Calu3 (cell line): ENCODE measurements at regions not wholly inside any gene's neighbourhood (a gene's known extent, or its start where the extent isn't known, plus 50 kb on each side); places are given as distances from the start of the nearest gene placed in this dataset.

Source experiments
- BruUV-seq: library from RNA; stranded (reverse); fragments of 400-500 nt; replicated peaks from 2 replicates; lab custom pipeline; 2021; lab: Mats Ljungman, UMichigan
- CTCF ChIA-PET: fragments of 300-600 bp; sonication (Branson Sonifier 250); formaldehyde crosslinking; loops from one replicate; lab custom pipeline; 2022; ENCODE audit warnings: antibody characterized with exemption; lab: Charles Lee
- DNase-seq: peaks from one replicate; pipeline ENCODE4 v3.0.0; 2022
- H3K27ac Mint-ChIP-seq: one replicate; pipeline ENCODE4 v1.8.0; 2022; ENCODE audit warnings: mixed read lengths; ENCODE audit not compliant: unreplicated experiment
- H3K27me3 Mint-ChIP-seq: one replicate; pipeline ENCODE4 v1.8.0; 2022; ENCODE audit warnings: mixed read lengths; ENCODE audit not compliant: unreplicated experiment
- H3K36me3 Mint-ChIP-seq: one replicate; pipeline ENCODE4 v1.8.0; 2022; ENCODE audit warnings: mild to moderate bottlenecking, moderate library complexity, mixed read lengths; ENCODE audit not compliant: insufficient read depth, unreplicated experiment
- H3K4me1 Mint-ChIP-seq: one replicate; pipeline ENCODE4 v1.8.0; 2022; ENCODE audit warnings: mild to moderate bottlenecking, low read depth, mixed read lengths; ENCODE audit not compliant: unreplicated experiment
- H3K4me3 Mint-ChIP-seq: one replicate; pipeline ENCODE4 v1.8.0; 2022; ENCODE audit warnings: mild to moderate bottlenecking, low read depth, moderate library complexity, mixed read lengths; ENCODE audit not compliant: unreplicated experiment
- H3K9me3 Mint-ChIP-seq: one replicate; pipeline ENCODE4 v1.8.0; 2022; ENCODE audit warnings: low read depth, mixed read lengths; ENCODE audit not compliant: unreplicated experiment
- intact Hi-C: fragments of 100-400 bp; cut with micrococcal nuclease; formaldehyde crosslinking; loops from one replicate; pipeline ENCODE4 v1.10.0; 2022; ENCODE audit not compliant: unreplicated experiment
- TF ChIP-seq, protein P1 (sequence below): fragments of 200-600 bp; IDR thresholded peaks from one replicate; pipeline ENCODE4 v1.8.0; 2022; ENCODE audit warnings: antibody characterized with exemption; ENCODE audit not compliant: unreplicated experiment

GRCh38 chr1:199064971-199065370 is 426.1 kb downstream of the PTPRC start:
- intact Hi-C loops, result no loop called here
- CTCF ChIA-PET, result no interaction called here
- TF ChIP-seq, protein P1, sequence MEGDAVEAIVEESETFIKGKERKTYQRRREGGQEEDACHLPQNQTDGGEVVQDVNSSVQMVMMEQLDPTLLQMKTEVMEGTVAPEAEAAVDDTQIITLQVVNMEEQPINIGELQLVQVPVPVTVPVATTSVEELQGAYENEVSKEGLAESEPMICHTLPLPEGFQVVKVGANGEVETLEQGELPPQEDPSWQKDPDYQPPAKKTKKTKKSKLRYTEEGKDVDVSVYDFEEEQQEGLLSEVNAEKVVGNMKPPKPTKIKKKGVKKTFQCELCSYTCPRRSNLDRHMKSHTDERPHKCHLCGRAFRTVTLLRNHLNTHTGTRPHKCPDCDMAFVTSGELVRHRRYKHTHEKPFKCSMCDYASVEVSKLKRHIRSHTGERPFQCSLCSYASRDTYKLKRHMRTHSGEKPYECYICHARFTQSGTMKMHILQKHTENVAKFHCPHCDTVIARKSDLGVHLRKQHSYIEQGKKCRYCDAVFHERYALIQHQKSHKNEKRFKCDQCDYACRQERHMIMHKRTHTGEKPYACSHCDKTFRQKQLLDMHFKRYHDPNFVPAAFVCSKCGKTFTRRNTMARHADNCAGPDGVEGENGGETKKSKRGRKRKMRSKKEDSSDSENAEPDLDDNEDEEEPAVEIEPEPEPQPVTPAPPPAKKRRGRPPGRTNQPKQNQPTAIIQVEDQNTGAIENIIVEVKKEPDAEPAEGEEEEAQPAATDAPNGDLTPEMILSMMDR, result no peak

DNA sequence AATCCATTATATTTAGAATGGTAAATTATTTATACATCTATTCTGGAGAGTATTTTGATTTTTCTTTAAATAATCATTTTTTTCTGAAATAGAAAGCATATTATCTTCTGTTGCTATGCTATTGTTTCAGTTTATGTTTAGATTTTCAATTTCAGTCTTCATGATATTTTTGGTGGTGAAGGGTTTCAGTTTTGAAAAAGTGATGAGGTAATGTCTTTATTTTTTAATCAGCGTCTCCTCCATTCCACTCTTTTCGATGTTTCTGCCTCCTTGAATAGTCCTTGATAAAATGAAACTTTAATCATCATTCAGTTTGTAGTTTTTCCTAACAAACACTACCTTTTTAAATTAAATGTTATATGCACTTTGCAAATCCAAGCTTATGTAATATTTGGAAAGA is 428.6 kb downstream of the PTPRC start:
- TF ChIP-seq, protein P1, result no peak
- intact Hi-C loops, result no loop called here
- no peaks in the 10 kb centered on the region for H3K9me3 Mint-ChIP-seq
- H3K4me3 Mint-ChIP-seq, result no peak overlapping the region
- H3K27me3 Mint-ChIP-seq, result no peaks in the 10 kb centered on the region
- no TSS peak for BruUV-seq
- peaks cover 9% of the 10 kb centered on the region for H3K4me1 Mint-ChIP-seq
- no peaks in the 10 kb centered on the region for H3K36me3 Mint-ChIP-seq
- H3K27ac Mint-ChIP-seq, result no peak overlapping the region
- CTCF ChIA-PET, result interaction anchor here (0.6 kb wide), 1 partner anchor 939 kb away, joined by 6 read pairs; no protein-coding TSS in a partner anchor
- DNase-seq, result no peak

More at GRCh38 chr1:199064971-199065370, 426.1 kb downstream of the PTPRC start:
- Mint-ChIP-seq H3K36me3 (no peaks in the 10 kb centered on the region), H3K27me3 (no peaks in the 10 kb centered on the region), H3K4me3 (no peak overlapping the region), H3K9me3 (no peaks in the 10 kb centered on the region), H3K4me1 (peaks cover 8% of the 10 kb centered on the region), H3K27ac (no peak overlapping the region)
- no peak for DNase-seq
- BruUV-seq, result no TSS peak

GRCh38 chr1:199071080-199071479 is 432.2 kb downstream of the PTPRC start:
- BruUV-seq, result no TSS peak

GRCh38 chr1:199073166-199073565 is 434.3 kb downstream of the PTPRC start:
- Mint-ChIP-seq H3K4me1 (peaks cover 17% of the 10 kb centered on the region), H3K4me3 (no peak overlapping the region), H3K36me3 (no peaks in the 10 kb centered on the region), H3K9me3 (peaks cover 2% of the 10 kb centered on the region), H3K27me3 (no peaks in the 10 kb centered on the region), H3K27ac (no peak overlapping the region)
- intact Hi-C loops, result no loop called here
- TF ChIP-seq, protein P1, result no peak
- no peak for DNase-seq
- CTCF ChIA-PET, result no interaction called here
- no TSS peak for BruUV-seq

More at GRCh38 chr1:199071080-199071479, 432.2 kb downstream of the PTPRC start:
- peaks cover 17% of the 10 kb centered on the region for H3K4me1 Mint-ChIP-seq
- TF ChIP-seq, protein P1, result no peak
- no peaks in the 10 kb centered on the region for H3K27me3 Mint-ChIP-seq
- no peak for DNase-seq
- H3K36me3 Mint-ChIP-seq, result no peaks in the 10 kb centered on the region
- intact Hi-C loops, result no loop called here
- CTCF ChIA-PET, result no interaction called here
- peaks cover 2% of the 10 kb centered on the region for H3K9me3 Mint-ChIP-seq
- H3K27ac Mint-ChIP-seq, result no peak overlapping the region
- no peak overlapping the region for H3K4me3 Mint-ChIP-seq
